HL-60 (cell line): ENCODE measurements at regions not wholly inside any gene's neighbourhood (a gene's known extent, or its start where the extent isn't known, plus 50 kb on each side); places are given as distances from the start of the nearest gene placed in this dataset.

Experiments
- DNase-seq, 2 experiments: peaks; one replicate each; pipeline ENCODE4 v3.0.0-alpha.2; 2010 to 2020; ENCODE audit warnings: low read depth in 1 of 2, low spot score in 1 of 2
- H3K27ac ChIP-seq: fragments of 250-450 bp; sonication (Bioruptor Pico); replicated peaks from 2 replicates; pipeline ENCODE4 v1.5.1; 2020; ENCODE audit warnings: mild to moderate bottlenecking, moderate library complexity
- H3K27me3 ChIP-seq: fragments of 250-450 bp; sonication (Bioruptor Pico); 2 replicates; pipeline ENCODE4 v1.5.1; 2021; ENCODE audit warnings: mild to moderate bottlenecking, moderate library complexity; ENCODE audit not compliant: insufficient read depth, poor library complexity, severe bottlenecking
- H3K4me3 ChIP-seq: replicated peaks from 2 replicates; pipeline ENCODE4 v1.5.1; 2011; ENCODE audit warnings: mild to moderate bottlenecking, control low read depth, low read length; ENCODE audit not compliant: insufficient read depth
- CTCF ChIP-seq: IDR thresholded peaks from one replicate; pipeline ENCODE4 v1.5.1; 2011; ENCODE audit warnings: low read length, control low read depth, inconsistent platforms; ENCODE audit not compliant: insufficient read depth
- GABPA ChIP-seq: IDR thresholded peaks from 2 replicates; pipeline ENCODE4 v1.6.1; 2012; ENCODE audit warnings: low read depth
- POLR2AphosphoS5 ChIP-seq: IDR thresholded peaks from 2 replicates; pipeline ENCODE4 v1.6.1; 2012; ENCODE audit warnings: low read depth
- REST ChIP-seq: IDR thresholded peaks from 2 replicates; pipeline ENCODE4 v1.6.1; 2012; ENCODE audit warnings: low read depth; ENCODE audit not compliant: insufficient replicate concordance
- SPI1 ChIP-seq: IDR thresholded peaks from 2 replicates; pipeline ENCODE4 v1.6.1; 2012; ENCODE audit warnings: low read depth, mild to moderate bottlenecking, borderline replicate concordance

GRCh38 chr4:177105536-177105935 lies 204.1 kb upstream of the NEIL3 start:
- Histone ChIP-seq H3K27me3 (no peaks in the 10 kb centered on the region), H3K27ac (no peak overlapping the region), H3K4me3 (no peak overlapping the region)
- TF ChIP-seq GABPA (no peak), POLR2AphosphoS5 (no peak), SPI1 (no peak), REST (no peak), CTCF (no peak)
- no peak for DNase-seq

- H3K27ac ChIP-seq: no peak overlapping the region
- TF ChIP-seq CTCF: no peak
- no peaks in the 10 kb centered on the region for H3K27me3 ChIP-seq
- DNase-seq: no peak
- H3K4me3 ChIP-seq: no peak overlapping the region
Observed at GRCh38 chr4:177107288-177107921, 202.3 kb upstream of the NEIL3 start.

GRCh38 chr4:177108708-177109107 lies 201.0 kb upstream of the NEIL3 start:
- Histone ChIP-seq H3K27me3 (no peaks in the 10 kb centered on the region), H3K4me3 (no peak overlapping the region), H3K27ac (no peak overlapping the region)
- no peak for TF ChIP-seq SPI1
- TF ChIP-seq GABPA: no peak
- TF ChIP-seq REST: no peak
- TF ChIP-seq CTCF: no peak
- no peak for TF ChIP-seq POLR2AphosphoS5
- no peak for DNase-seq

- TF ChIP-seq SPI1: no peak
- TF ChIP-seq GABPA: no peak
- TF ChIP-seq CTCF: no peak
- no peak for TF ChIP-seq REST
- no peak for TF ChIP-seq POLR2AphosphoS5
- H3K27ac ChIP-seq: no peak overlapping the region
- H3K4me3 ChIP-seq: no peak overlapping the region
- no peak for DNase-seq
- no peaks in the 10 kb centered on the region for H3K27me3 ChIP-seq
Observed at GRCh38 chr4:177109769-177110168, 199.9 kb upstream of the NEIL3 start.
